ENCODE measurements at regions not wholly inside any gene's neighbourhood (a gene's known extent, or its start where the extent isn't known, plus 50 kb on each side); places are given as distances from the start of the nearest gene placed in this dataset.

GRCh38 chr2:128368437-128369107, 49.9 kb upstream of the HS6ST1 start:
- Histone ChIP-seq H3K9me3 (ENCODE audit: control insufficient read depth, low read length) (no peaks in the 10 kb centered on the region), H3K4me3 (ENCODE audit: low read depth, low read length) (no peak overlapping the region), H3K4me1 (no peaks in the 10 kb centered on the region), H3K79me2 (no peaks in the 10 kb centered on the region), H3K27me3 (ENCODE audit: control insufficient read depth, insufficient read depth, low read length) (no peaks in the 10 kb centered on the region), H3K27ac (no peak overlapping the region), H3K4me2 (ENCODE audit: low read length) (no peak overlapping the region), H3K36me3 (ENCODE audit: control insufficient read depth, insufficient read depth, low read length) (no peaks in the 10 kb centered on the region), H3K9ac (no peak overlapping the region), H2AFZ (no peak overlapping the region)
- TF ChIP-seq CTCF (IDR thresholded peaks at IDR 0.05): no peak

DNA sequence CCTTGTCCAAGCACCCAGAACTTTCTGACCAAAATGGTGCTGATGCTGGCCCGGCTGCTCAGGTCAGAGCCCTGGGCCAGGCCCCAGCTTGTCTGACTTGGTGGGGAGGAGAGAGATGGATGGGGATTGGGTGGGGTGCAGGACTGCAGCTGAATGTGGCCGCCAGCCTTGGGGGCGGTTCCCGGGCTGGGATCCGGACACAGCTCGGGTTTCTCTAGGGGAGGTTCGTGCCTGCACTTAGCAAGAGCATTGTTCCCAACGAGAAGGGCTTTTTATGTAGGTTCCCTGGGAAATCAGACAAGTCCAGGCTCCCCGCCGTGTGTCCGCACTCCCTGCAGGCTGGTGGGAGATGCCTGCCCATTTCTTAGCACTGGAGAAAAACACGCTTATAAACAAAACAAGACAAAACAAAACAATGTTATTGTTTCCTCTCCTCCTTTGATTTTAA, 50.5 kb upstream of the HS6ST1 start:
- Histone ChIP-seq H3K9ac (no peak overlapping the region), H3K27ac (no peak overlapping the region), H3K4me2 (ENCODE audit: low read length) (no peak overlapping the region), H3K9me3 (ENCODE audit: control insufficient read depth, low read length) (no peaks in the 10 kb centered on the region), H3K27me3 (ENCODE audit: control insufficient read depth, insufficient read depth, low read length) (no peaks in the 10 kb centered on the region), H3K4me1 (no peaks in the 10 kb centered on the region), H3K36me3 (ENCODE audit: control insufficient read depth, insufficient read depth, low read length) (no peaks in the 10 kb centered on the region), H2AFZ (no peak overlapping the region), H3K4me3 (ENCODE audit: low read depth, low read length) (no peak overlapping the region), H3K79me2 (no peaks in the 10 kb centered on the region)
- TF ChIP-seq CTCF (IDR thresholded peaks at IDR 0.05): no peak

DNA sequence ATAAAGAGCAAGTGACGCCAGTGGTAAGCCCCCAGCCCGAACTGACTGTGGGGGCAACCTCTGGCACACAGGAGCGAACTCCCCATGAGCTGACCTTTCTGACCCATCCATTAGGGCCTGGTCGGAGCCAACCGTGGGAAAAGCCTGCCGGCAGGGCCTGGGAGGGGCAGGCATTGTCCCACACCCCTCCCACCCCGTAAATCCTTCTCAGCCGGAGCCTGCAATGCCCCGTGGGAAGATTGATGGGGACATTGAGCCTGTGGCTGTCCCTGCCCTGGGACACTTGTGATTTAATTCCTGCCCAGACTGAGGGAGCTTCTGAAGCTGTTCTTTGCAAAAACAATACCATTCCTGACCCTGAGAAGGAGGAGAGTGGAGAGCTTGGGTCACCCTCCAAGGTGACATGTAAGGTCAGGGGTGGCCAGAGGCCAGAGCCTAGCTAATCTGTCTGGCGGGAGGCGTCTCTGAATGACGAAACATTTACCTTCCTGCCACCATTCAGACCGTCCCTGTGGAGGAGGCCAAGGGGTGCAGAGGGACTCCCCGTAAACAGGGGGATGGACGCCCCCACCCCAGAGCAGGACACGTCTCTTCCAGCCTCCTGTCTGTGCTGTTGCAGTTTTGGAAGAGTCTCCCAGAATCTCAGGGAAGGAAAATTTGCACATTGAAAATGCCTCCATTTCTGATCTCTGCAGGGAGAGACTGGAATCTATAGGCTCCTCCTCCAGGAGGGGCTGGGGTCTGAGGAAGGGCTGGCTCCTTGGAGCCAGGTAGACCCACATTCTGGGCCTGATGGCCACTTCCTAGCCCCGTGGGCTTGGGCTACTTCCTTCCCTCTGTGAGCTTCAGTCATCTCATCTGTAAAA, 51.2 kb upstream of the HS6ST1 start:
- no peak overlapping the region for H3K9ac ChIP-seq
- no peak overlapping the region for H2AFZ ChIP-seq
- H3K4me3 ChIP-seq (ENCODE audit: low read depth, low read length): no peak overlapping the region
- no peak for TF ChIP-seq CTCF (IDR thresholded peaks at IDR 0.05)
- no peaks in the 10 kb centered on the region for H3K27me3 ChIP-seq (ENCODE audit: control insufficient read depth, insufficient read depth, low read length)
- no peaks in the 10 kb centered on the region for H3K36me3 ChIP-seq (ENCODE audit: control insufficient read depth, insufficient read depth, low read length)
- no peak overlapping the region for H3K4me2 ChIP-seq (ENCODE audit: low read length)
- H3K4me1 ChIP-seq: no peaks in the 10 kb centered on the region
- H3K79me2 ChIP-seq: no peaks in the 10 kb centered on the region
- H3K27ac ChIP-seq: no peak overlapping the region
- H3K9me3 ChIP-seq (ENCODE audit: control insufficient read depth, low read length): no peaks in the 10 kb centered on the region

DNA sequence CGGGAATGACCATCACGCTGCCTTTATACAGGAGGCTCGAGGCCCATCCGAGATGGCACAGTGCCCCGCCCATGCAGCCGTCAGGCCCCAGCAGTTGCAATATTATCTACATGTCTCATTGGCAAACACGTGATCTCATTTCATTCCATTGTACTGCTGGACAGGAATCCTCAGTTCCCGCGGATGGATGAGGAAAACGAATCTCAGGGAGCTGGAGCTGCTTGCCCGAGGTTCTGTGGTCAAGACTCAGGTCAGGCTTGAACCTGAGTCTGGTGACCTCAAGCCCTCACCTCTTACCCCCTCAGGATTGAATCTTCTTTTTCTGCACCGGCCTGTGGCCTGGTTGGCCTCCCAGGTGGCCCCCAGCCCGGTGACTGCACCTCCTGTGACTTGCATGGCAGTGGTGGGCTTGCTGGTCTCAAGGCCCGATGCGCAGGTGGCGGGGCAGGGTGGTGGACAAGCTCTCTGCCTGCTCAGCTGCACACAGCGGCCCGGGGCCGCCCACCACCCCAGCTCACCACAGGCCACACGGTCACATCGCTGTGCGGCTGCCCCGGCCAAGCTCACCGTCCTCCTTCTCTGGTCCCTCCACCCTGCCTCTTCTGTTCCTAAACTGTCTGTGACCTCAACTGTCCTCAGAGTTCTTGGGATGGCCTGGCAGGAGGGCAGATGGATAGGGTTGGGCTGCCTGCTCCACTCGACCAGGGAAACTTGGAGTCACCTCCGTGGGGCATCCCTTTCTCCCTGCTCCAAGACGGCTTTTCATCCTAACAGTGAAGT, 52.0 kb upstream of the HS6ST1 start:
- Histone ChIP-seq H3K79me2 (no peaks in the 10 kb centered on the region), H3K4me1 (no peaks in the 10 kb centered on the region), H3K4me2 (ENCODE audit: low read length) (no peak overlapping the region), H3K27ac (no peak overlapping the region), H3K27me3 (ENCODE audit: control insufficient read depth, insufficient read depth, low read length) (no peaks in the 10 kb centered on the region), H3K36me3 (ENCODE audit: control insufficient read depth, insufficient read depth, low read length) (no peaks in the 10 kb centered on the region), H3K4me3 (ENCODE audit: low read depth, low read length) (no peak overlapping the region), H2AFZ (no peak overlapping the region), H3K9me3 (ENCODE audit: control insufficient read depth, low read length) (no peaks in the 10 kb centered on the region), H3K9ac (no peak overlapping the region)
- no peak for TF ChIP-seq CTCF (IDR thresholded peaks at IDR 0.05)

All from parathyroid adenoma (tissue), 2 donors.